Fibroblast of lung (primary cell): ENCODE measurements at regions not wholly inside any gene's neighbourhood (a gene's known extent, or its start where the extent isn't known, plus 50 kb on each side); places are given as distances from the start of the nearest gene placed in this dataset.

ENCODE experiments used
- CTCF ChIP-seq, 2 donors: IDR thresholded peaks in 1 of 2; conservative IDR thresholded peaks in 1 of 2; 1 replicate in 1 of 2; 2 replicates in 1 of 2; pipeline ENCODE4 v1.5.1; 2011 to 2012; ENCODE audit warnings: low read length in 2 of 2, control low read depth in 1 of 2, inconsistent platforms in 1 of 2, low read depth in 1 of 2, mild to moderate bottlenecking in 1 of 2
- EZH2 ChIP-seq: IDR thresholded peaks from 2 replicates; pipeline ENCODE4 v1.5.1; 2012; ENCODE audit warnings: low read length, control low read depth, mild to moderate bottlenecking; ENCODE audit errors: missing control alignments

- TF ChIP-seq CTCF (conservative IDR thresholded peaks at IDR 0.05 in 1 of 2, IDR thresholded peaks at IDR 0.05 in 1 of 2; ENCODE audit: low read depth in 1 of 2, low read length in 2 of 2) (no peak), EZH2 (no peak)
Measured at GRCh38 chr5:96144289-96144688, 182.6 kb upstream of the ELL2 start.
